ENCODE measurements at regions not wholly inside any gene's neighbourhood (a gene's known extent, or its start where the extent isn't known, plus 50 kb on each side); places are given as distances from the start of the nearest gene placed in this dataset.

DNA sequence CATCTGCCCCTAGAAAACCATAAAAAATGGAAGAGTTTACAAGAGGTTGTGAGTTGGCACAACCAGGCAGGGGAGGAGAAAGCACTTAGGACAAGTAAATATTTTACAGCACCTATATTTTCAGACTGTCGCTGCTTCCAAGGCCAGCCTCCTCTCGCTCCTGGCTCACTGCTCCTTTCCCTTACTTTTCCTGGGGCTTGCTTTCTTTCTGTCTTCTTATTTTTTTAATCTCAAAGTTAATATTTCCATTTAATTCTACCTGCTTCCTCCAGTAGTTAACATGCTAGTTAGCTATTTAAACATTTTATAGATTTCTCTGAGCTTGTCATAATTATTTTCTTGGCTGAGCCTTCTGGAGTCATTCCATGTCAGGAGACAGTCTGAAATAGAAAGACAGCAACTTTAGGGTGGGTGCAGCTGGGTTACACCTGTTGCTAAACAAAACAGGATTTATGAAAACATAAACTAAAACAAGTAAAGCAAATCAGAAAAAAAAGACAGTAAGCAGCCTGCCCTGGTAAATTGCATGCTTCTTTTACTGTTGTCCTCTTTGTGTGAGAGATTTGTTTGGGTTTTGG lies 330.1 kb downstream of the DLEU7 start:
- no peaks in the 10 kb centered on the region for H3K36me3 ChIP-seq (ENCODE audit: control insufficient read depth in 2 of 2, insufficient read depth in 1 of 2, low read length in 2 of 2)
- ChIA-PET CTCF (no interaction called here), POLR2A (no interaction called here)
- H3K9me3 ChIP-seq (ENCODE audit: control insufficient read depth, insufficient read depth, low read depth, low read length), result no peaks in the 10 kb centered on the region
- H3K27ac ChIP-seq (ENCODE audit: extremely low read depth, low read depth, low read length), result peak overlapping the region; percentile 63
- no peak overlapping the region for H3K4me3 ChIP-seq (ENCODE audit: low read depth, low read length)
- H3K4me1 ChIP-seq (ENCODE audit: control insufficient read depth, insufficient read depth, low read length), result peaks cover 6% of the 10 kb centered on the region
- TF ChIP-seq, protein P1, sequence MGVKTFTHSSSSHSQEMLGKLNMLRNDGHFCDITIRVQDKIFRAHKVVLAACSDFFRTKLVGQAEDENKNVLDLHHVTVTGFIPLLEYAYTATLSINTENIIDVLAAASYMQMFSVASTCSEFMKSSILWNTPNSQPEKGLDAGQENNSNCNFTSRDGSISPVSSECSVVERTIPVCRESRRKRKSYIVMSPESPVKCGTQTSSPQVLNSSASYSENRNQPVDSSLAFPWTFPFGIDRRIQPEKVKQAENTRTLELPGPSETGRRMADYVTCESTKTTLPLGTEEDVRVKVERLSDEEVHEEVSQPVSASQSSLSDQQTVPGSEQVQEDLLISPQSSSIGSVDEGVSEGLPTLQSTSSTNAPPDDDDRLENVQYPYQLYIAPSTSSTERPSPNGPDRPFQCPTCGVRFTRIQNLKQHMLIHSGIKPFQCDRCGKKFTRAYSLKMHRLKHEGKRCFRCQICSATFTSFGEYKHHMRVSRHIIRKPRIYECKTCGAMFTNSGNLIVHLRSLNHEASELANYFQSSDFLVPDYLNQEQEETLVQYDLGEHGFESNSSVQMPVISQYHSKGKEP (tag by site-specific recombination; IDR thresholded peaks at IDR 0.05), result 0 out of 2 replicates have a peak, but pooled peaks have one; percentile 32
- no peak for TF ChIP-seq ZNF214 (tag by site-specific recombination; IDR thresholded peaks at IDR 0.05; ENCODE audit: borderline replicate concordance)
- no peak for TF ChIP-seq TSHZ1 (tag by site-specific recombination; IDR thresholded peaks at IDR 0.05; ENCODE audit: borderline replicate concordance)
- TF ChIP-seq SALL2 (tag by site-specific recombination; IDR thresholded peaks at IDR 0.05; ENCODE audit: borderline replicate concordance), result no peak
- 0 out of 2 replicates have a peak, but pooled peaks have one; percentile 28 for TF ChIP-seq ZNF596 (tag by site-specific recombination; IDR thresholded peaks at IDR 0.05)
- no peak for TF ChIP-seq ZNF837 (tag by site-specific recombination; IDR thresholded peaks at IDR 0.05)
- TF ChIP-seq ZNF560 (tag by site-specific recombination; IDR thresholded peaks at IDR 0.05; ENCODE audit: borderline replicate concordance), result no peak
- TF ChIP-seq BCL11B (tag by site-specific recombination; IDR thresholded peaks at IDR 0.05; ENCODE audit: low read depth), result no peak
- peak; percentile 90 for TF ChIP-seq SCRT2 (tag by site-specific recombination; IDR thresholded peaks at IDR 0.05)
- TF ChIP-seq IKZF3 (tag by site-specific recombination; IDR thresholded peaks at IDR 0.05), result peak; percentile 59; the same call in 1 of the 2 replicates
- TF ChIP-seq SCRT1 (tag by site-specific recombination; IDR thresholded peaks at IDR 0.05; ENCODE audit: borderline replicate concordance), result 0 out of 2 replicates have a peak, but pooled peaks have one; percentile 54
- TF ChIP-seq KLF7 (tag by site-specific recombination; IDR thresholded peaks at IDR 0.05; ENCODE audit: borderline replicate concordance), result no peak
- TF ChIP-seq ZNF521 (tag by site-specific recombination; IDR thresholded peaks at IDR 0.05), result no peak
- TF ChIP-seq CTCF (tag by site-specific recombination; IDR thresholded peaks at IDR 0.05), result no peak
- peak; percentile 1; the same call in 1 of the 2 replicates for TF ChIP-seq PRDM10 (tag by site-specific recombination; IDR thresholded peaks at IDR 0.05)
- peak; percentile 10; the same call in 1 of the 2 replicates for TF ChIP-seq GLIS1 (tag by site-specific recombination; IDR thresholded peaks at IDR 0.05)
- TF ChIP-seq ZNF394 (tag by site-specific recombination; IDR thresholded peaks at IDR 0.05; ENCODE audit: borderline replicate concordance), result no peak
- TF ChIP-seq, protein P2, sequence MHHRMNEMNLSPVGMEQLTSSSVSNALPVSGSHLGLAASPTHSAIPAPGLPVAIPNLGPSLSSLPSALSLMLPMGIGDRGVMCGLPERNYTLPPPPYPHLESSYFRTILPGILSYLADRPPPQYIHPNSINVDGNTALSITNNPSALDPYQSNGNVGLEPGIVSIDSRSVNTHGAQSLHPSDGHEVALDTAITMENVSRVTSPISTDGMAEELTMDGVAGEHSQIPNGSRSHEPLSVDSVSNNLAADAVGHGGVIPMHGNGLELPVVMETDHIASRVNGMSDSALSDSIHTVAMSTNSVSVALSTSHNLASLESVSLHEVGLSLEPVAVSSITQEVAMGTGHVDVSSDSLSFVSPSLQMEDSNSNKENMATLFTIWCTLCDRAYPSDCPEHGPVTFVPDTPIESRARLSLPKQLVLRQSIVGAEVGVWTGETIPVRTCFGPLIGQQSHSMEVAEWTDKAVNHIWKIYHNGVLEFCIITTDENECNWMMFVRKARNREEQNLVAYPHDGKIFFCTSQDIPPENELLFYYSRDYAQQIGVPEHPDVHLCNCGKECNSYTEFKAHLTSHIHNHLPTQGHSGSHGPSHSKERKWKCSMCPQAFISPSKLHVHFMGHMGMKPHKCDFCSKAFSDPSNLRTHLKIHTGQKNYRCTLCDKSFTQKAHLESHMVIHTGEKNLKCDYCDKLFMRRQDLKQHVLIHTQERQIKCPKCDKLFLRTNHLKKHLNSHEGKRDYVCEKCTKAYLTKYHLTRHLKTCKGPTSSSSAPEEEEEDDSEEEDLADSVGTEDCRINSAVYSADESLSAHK (tag by site-specific recombination; IDR thresholded peaks at IDR 0.05), result no peak
- TF ChIP-seq PRDM6 (tag by site-specific recombination; IDR thresholded peaks at IDR 0.05), result peak; percentile 96
- no peak for TF ChIP-seq ZNF670 (tag by site-specific recombination; IDR thresholded peaks at IDR 0.05; ENCODE audit: low read depth)
- TF ChIP-seq PRDM1 (tag by site-specific recombination; IDR thresholded peaks at IDR 0.05), result peak; percentile 94
- peak; percentile 48 for TF ChIP-seq WT1 (tag by site-specific recombination; IDR thresholded peaks at IDR 0.05)

Measured in HEK293 (cell line).